ENCODE measurements at regions not wholly inside any gene's neighbourhood (a gene's known extent, or its start where the extent isn't known, plus 50 kb on each side); places are given as distances from the start of the nearest gene placed in this dataset.

DNA sequence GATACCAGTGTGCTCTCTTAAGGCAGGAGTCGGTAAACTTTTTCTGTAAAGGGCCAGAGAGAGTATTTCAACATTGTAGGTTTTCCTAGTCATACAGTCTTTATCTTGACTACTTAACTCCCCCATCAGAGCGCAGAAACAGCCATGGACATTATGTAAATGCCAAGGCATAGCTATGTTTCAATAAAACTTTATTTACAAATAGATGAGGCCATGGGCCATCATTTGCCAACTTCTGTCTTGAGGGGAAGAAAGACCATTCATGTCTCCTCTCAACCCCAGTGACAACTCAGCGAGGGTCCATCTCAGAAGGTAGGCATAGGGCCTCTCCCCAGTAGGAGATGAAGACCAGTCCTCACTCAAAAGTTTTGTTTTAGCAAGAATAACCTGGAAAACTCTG, 301.3 kb downstream of the FBXW7 start:
- no peak for DNase-seq

- DNase-seq = no peak
These were observed 303.6 kb downstream of the FBXW7 start for GRCh38 chr4:152232271-152232670.

DNA sequence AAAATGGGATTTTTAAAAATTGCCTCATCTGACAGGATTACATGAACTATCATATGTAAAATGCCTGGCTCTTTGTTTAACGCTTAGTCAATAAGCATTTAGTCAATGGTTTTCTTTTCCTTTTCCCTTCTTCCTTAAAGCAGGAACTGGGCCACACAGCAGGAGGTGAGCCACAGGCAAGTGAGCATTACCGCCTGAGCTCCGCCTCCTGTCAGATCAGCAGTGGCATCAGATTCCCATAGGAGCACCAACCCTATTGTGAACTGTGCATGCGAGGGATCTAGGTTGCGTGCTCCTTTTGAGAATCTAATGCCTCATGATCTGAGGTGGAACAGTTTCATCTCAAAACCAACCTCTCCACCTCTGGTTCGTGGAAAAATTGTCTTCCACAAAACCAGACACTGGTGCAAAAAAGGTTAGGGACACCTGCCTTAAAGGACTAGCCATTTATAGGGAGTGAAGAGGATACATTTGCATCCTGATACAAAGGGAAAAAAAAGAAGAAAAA, 306.1 kb downstream of the FBXW7 start:
- peak; percentile 39 for DNase-seq

- DNase-seq = no peak
These were observed 310.2 kb downstream of the FBXW7 start for GRCh38 chr4:152225680-152226079.

GRCh38 chr4:152224721-152225420, 311.0 kb downstream of the FBXW7 start:
- no peak for DNase-seq

GRCh38 chr4:152224223-152224622, 311.7 kb downstream of the FBXW7 start:
- DNase-seq = no peak

DNA sequence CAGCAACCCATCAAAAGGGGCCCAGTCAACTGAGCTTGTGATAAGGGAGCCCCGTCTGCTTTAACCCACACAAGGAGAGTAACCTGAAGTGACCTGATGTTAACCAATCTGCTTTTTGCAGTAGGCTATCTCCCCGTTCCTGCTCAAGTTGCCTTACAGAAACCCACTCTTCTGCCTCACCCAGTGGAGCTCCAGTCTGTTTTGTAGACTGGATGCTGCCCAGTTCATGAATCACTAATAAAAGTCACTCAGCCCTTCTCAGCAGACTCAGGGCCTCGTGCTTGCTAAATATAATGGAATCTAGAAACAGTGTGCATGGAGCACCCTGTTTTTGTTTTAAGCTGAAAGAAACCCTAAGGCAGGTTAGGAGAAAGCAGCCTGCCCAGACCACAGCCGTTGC, 312.3 kb downstream of the FBXW7 start:
- no peak for DNase-seq

DNA sequence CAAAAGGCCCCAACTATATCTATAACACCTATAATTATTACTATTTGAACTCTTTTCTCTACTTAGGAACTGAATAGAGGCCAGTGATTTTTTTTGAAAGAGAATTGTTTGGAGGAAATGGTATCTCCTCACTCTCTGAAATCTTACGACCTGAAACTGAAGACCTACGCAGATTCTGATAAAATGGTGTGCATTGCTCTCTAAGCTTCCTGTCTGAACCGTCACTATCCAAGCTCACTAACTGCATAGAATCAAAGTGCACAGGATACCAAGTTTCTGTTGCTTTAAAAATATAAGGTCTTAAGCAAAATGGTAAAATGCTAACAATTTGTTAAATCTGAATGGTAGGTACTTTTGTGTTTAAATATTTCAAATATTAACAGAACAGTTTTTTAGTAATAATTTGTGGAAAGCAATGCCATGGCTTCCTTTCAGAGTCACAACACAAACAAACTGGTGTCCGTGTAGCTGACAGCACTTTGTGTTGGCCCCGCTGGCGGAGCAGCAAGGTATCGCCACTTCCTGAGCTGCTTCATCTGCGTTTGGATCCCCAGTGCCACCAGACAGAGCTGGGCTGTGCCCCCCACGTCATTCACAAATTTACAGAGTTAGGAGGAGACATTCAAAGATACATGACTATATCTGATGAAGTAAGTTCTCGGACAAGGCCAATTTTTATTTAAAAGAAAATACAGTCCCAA, 313.9 kb downstream of the FBXW7 start:
- DNase-seq = peak; percentile 50

- no peak for DNase-seq
These were observed 315.7 kb downstream of the FBXW7 start for GRCh38 chr4:152220201-152220666.

GRCh38 chr4:152218576-152218975, 317.3 kb downstream of the FBXW7 start:
- DNase-seq = peak; percentile 20

DNA sequence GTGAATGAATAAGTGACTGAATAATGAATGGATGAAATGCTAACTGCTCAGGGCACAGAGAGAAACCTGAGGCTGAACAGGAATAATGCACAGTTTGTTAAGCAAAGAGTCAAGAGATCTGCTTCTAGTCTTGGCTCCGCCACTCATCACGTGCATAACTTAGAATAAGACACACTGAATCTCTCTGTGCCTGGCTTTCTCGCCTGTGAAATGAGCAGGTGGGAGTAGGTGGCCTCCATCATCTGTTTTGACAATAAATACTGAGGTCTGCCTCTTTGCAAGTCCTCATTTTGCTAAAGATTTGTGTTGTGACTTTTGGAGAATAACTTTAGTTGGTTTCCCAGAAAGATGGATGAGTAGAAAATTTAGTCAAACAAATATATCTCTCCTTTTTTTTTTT, 318.0 kb downstream of the FBXW7 start:
- no peak for DNase-seq

- peak; percentile 70 for DNase-seq
These were observed 323.8 kb downstream of the FBXW7 start for GRCh38 chr4:152211936-152212653.

DNA sequence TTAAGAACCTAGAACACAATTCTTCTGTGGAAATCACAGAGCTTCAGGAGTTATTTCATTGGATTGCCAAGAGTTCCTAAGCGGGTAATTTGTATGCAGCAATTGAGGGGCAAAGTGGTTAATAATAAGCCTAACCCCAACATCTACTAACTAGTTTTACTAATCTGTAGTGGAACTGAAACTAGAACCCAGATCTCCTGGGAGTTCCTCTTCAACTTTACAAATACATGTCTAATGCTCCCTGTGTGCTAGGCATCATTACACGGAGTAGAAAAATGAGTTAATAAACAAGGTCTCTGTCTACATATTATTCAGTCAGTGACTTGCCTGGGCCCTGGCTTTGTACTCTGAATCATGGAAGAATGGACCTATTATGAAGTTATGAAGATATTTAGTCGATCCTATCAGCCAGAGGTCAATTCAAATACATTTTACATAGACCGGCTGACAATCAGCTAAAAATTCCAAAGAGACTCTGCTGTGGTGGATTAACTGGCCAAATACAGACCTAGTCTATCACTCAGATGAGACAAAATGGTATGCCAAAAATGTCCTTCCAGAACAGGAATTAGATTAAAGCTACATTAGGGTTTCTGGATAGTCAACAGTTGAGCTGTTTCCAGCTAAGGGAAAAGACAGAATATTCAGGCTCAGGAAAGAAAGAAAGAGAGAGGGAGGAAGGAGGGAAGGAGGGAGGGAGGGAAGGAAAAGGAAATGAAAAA, 326.0 kb downstream of the FBXW7 start:
- DNase-seq = no peak

GRCh38 chr4:152207378-152207720, 328.5 kb downstream of the FBXW7 start:
- DNase-seq = no peak

DNA sequence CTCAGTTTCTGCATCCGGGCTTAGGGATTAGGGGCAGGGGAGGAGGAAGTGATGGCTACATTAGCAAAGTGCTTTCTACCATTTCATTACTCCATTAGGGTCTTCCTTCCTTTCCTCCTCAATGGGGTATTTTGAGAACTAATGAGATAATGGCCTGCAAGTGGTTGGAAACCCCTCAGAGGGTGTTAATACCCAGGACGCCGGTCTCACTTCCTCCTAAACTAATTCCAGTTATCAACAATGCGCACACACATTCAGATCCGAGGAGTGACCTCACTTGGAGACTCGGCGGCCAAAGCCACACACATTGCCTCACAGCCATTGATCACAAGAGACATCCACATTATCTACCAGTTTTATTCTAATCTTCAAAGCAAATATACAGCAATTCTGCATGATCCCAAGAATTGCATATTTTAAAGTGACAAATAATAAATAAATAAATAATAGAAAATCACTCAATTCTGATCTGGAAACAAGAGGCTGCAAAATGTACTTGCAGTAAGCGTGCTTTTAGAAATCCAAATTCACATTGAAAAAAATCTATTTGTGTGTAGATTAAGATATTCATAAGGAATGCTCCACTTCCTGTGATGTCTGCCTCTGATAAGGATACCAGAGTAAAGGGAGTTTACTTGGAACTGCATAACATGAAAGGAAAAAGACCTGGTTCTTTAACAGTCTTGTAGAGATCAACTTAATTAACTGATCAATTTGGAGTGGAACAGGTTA, 329.1 kb downstream of the FBXW7 start:
- no peak for DNase-seq

DNA sequence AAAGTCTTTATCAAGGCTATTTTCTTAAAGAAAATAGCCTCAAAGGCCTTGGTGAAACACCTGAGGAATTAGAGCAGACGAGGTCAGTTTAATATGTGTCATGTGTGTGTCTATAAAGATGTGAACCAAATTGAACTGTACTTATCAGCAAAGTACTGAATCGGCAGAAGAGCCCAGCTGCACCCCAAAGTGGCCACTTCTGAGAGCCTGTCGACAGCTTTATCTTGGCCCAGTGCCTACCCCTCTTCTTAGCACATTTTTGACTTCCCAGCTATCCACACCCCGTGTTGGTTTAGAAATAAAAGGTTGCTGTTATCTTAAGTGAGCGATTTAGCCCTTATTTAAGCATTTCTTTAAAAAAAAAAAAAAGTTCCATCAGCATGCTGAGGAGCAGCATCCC, 329.7 kb downstream of the FBXW7 start:
- no peak for DNase-seq

- DNase-seq = no peak
These were observed 333.5 kb downstream of the FBXW7 start for GRCh38 chr4:152202415-152202814.

DNA sequence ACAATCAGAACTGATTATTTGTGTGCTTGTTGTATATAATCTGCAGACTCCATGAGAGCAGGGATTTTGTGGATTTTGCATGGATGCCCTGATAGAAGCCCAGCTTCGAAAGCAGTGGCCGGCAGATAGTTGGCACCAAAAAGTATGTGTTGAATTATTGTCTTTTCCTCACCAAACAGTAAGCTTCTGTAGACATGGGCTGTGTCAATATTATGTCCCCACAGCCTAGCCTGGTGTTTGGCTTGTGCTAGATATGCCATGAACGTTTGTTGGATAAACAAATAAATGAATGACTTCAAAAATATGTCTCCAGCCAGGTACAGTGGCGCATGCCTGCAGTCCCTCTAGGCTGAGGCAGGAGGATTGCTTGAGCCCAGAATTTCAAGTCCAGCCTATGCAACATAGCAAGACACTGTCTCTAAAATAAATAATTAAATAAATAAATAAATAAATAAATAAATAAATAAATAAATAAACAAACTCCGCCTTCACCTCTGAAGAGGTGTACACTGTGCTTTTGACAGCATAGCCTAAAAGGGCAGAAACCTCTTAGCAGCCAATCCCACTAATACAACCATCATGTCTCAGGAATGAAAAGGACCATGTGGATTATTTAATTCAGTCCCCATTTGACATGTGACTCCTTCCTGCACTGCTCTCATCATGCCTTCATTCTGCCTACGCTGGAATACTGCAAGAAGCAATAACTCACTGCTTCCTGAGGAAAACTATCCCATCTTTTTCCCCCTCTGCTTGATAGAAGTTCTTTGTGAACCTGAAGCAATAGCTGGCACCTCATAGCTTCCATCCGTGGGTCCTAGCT, 335.2 kb downstream of the FBXW7 start:
- peak; percentile 9 for DNase-seq

DNA sequence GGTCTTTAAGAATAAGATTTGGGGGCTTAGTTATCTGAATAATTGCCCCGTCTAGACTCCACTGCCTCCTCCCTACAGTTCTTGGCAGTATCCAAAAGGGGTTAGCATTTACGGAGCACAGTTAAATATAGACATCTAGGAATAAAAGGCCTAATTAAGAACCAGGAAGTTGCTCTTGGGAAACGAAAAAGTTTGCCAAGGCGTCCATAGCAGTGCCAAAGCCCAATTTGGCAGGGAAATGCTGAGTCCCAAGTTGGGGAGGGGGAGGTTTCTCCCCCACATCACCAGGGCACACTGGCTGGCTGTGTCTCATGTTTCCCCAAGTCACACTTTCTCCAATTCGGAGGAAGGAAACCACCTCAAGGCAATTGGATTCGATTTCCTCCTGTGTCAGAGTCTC, 338.7 kb downstream of the FBXW7 start:
- DNase-seq = no peak

GRCh38 chr4:152195888-152196287, 340.0 kb downstream of the FBXW7 start:
- DNase-seq = no peak

- DNase-seq = no peak
These were observed 342.8 kb downstream of the FBXW7 start for GRCh38 chr4:152193059-152193458.

- no peak for DNase-seq
These were observed 345.0 kb downstream of the FBXW7 start for GRCh38 chr4:152190907-152191306.

Measured in NCI-H69 (cell line).